ENCODE measurements at regions not wholly inside any gene's neighbourhood (a gene's known extent, or its start where the extent isn't known, plus 50 kb on each side); places are given as distances from the start of the nearest gene placed in this dataset.

- TF ChIP-seq EZH2 (IDR thresholded peaks at IDR 0.05; ENCODE audit: insufficient read depth, poor library complexity, severe bottlenecking) (no peak), EZH2phosphoT487 (IDR thresholded peaks at IDR 0.05; ENCODE audit: insufficient read depth, low read depth) (no peak)
Observed at GRCh38 chr13:37406031-37406430, 192.5 kb downstream of the POSTN start.
